GM19455 (cell line): ENCODE measurements at regions not wholly inside any gene's neighbourhood (a gene's known extent, or its start where the extent isn't known, plus 50 kb on each side); places are given as distances from the start of the nearest gene placed in this dataset.
"Not testable (repeated sequence)": the region's sequence is repeated elsewhere in the genome, so short reads cannot be mapped to it uniquely, and the experiment has no call there.

Source experiments
- ATAC-seq: cut with Tn5 transposase; IDR thresholded peaks from one replicate; pipeline ENCODE4 v1.9.1; 2021; ENCODE audit not compliant: unreplicated experiment

DNA sequence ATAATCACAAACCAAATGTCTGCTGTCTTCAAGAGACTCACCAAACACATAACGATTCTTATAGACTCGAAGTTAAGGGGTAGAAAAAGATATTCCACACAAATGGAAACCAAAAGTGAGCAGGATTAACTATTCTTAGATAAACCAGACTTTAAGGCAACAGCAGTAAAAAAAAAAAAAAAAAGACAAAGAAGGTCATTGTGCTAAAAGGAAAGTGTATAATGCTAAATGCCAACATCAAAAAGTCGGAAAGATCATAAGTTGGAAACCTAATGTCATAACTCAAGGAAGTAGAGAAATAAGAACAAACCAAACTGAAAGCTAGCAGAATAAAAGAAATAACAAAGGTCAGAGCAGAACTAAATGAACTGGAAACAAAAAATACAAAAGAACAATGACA lies 714.6 kb downstream of the SEMA5A start:
- no peak for ATAC-seq

DNA sequence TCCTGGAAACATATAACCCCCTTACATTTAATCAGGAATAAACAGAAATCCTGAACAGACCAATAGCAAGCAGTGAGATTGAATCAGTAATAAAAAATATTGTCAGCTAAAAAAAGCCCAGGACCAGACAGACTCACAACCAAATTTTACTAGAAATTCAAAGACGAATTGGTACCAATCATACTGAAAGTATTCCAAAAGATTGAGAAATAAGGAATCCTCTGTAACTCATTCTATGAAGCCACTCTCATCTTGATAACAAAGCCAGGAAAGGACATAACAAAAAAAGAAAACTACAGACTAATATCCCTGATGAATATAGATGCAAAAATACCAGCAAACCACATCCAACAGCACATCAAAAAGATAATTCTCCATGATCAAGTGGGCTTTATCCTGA lies 714.0 kb downstream of the SEMA5A start:
- ATAC-seq = no peak

DNA sequence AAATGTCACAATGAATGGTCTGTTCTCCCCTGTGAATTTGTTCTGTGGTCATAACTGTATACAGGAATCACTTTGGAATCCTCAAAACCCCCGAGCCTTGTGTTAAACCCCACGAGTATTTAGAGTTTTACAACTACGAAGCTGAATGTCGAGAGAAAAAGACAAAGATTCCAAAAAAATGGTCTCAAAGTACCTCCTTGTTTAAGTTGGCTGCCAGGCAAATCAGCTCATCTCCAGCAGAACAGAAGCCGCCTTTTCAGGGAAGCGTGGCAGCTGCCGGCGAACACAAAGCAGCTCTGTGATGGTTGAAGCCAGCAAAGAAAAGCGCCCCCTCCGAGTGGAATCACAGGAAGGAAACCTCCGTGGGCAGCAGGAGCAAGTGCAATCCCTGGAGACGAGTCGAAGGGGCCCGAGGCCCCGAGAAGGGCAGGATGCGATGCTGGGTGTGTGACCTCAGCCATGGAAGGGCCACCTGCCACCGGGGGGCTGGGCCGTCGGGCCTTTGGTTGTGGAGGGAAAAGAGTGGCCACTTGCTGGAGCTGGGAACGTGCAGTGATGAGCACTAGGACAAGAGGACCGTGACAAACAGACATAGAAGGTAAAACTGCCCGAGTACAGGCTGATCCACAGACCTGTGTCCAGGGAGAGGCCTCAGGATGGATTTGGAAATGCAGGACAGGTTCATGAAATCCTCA lies 706.4 kb downstream of the SEMA5A start:
- ATAC-seq = no peak

DNA sequence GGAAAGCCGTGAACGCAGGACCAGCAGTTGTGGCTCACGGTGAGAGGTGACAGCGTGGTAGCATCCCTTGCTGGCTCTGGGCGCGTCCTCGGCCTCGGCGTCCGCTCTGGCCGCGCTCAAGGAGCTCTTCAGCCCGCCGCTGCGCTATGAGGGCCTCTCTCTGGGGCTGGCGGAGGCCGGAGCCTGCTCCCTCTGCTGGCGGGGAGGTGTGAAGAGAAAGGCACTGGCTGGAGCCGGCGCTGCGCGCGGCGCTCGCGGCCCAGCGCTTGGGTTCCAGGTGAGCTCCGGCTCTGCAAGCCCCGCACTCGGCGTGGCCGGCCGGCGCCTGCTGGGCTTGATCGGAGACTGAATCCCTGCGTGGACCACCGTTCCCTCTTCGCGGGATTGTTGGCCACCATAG lies 705.6 kb downstream of the SEMA5A start:
- no peak for ATAC-seq

DNA sequence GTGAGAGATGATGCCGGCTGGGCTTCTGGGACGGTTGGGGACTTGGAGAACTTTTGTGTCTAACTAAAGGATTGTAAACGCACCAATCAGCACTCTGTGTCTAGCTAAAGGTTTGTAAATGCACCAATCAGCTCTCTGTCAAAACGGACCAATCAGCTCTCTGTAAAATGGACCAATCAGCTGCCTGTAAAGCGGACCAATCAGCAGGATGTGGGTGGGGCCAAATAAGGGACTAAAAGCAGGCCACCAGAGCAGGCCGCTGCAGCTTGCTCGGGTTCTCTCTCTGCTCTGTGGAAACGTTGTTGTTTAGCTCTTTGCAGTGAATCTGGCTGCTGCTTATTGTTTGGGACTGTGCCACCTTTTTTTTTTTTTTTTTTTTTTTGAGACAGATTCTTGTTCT lies 705.1 kb downstream of the SEMA5A start:
- ATAC-seq = not testable (repeated sequence)

DNA sequence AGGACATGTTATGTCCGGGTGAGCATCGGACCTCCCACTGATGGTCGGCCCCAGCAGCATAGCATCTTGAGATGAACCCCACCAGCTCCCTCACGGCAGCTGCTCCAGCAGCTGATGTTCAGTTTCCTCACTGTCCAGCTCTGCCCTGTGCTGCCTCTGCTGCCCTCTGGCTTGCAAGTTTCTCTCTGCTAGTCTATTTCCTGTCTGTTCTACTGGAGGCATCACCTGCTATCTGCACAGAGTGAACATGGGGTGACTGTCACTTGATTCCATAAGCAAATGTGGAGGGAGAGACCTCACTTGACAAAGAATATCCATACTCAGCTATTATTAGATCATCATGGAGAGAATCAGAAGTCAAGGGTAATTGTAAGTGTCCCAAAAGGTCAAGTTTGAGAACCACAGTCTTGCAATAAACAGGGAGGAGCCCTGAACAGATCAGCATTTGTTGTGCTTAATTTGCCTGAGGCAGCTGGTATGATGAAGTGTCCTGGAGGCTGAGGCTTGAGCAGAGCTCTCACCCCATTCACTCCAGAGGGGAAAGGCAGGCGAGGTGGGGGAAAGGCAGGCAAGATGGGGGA lies 702.8 kb downstream of the SEMA5A start:
- ATAC-seq = no peak

DNA sequence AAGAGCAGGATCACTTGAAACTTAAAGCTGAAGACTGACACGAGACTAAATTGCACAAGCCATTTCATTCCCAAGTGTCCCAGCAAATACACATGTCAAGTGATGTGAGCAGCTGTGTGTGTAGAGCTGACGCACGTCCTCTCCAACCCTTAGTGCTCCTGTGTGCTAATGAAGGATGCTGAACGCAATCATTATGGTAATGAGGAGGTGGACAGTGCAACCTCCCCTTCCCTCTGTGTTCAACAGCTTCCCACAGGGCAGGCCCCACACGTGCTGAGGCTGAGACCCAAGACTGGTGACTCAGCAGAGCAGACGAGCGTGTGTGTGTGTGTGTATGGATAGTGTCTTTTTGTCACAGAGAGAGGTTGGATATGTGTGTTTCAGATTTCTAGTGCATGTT lies 702.1 kb downstream of the SEMA5A start:
- ATAC-seq = no peak

DNA sequence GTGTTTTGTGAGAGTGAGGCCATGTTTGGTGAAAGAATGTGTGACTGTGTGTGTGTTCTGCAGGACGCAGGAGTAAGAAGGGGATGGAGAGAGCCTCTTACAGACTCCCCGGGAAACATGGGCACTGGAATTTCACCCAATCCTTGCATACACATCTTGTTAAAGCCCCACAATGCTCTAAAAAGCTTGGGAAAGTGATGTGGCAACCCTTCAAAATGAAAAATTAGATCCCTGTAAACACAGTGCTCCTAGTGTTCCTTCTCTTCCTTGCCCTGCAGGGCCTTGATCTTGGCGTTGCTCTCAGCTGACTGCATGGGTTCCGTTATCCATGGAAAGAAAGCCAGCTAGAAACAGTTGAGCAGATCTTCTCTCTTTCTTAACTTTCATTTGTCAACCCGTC lies 701.7 kb downstream of the SEMA5A start:
- no peak for ATAC-seq

DNA sequence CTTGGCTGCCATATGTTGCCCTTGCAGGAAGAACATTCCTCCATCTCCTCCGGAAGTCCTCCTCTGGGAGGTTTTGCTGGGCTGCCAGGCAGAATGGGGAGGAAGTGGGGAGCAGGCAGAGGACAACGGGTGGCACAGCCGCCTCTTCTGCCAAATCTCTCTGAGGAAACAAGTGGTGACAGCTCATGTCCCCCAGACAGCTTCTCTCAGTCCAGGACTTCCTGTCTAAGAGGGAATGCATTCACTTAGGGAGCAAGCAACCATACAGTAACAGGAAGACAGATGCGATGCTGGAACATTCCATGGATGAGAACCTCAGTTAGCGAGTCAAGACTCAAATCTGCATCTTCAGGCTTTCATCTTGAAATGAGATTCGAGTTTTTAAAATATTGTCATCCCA lies 701.0 kb downstream of the SEMA5A start:
- no peak for ATAC-seq

DNA sequence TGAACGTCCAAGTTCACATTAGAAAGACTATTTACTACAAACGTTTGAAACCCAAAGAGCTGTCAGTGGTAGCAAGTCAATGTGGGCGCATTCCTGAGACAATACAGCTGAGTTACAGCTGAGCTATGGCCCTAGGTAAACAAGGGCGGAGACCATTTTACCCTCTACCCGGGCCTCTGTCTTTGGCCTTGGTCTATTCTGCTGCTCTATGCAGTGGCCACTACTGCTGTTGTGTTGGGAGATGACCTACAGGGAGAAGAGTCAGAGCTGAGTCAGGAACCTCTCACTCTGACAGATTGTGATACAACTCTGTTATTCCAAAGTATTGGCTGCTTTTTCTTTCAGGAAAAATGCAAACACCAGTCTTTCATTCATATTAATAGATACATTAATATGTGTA lies 700.6 kb downstream of the SEMA5A start:
- no peak for ATAC-seq

DNA sequence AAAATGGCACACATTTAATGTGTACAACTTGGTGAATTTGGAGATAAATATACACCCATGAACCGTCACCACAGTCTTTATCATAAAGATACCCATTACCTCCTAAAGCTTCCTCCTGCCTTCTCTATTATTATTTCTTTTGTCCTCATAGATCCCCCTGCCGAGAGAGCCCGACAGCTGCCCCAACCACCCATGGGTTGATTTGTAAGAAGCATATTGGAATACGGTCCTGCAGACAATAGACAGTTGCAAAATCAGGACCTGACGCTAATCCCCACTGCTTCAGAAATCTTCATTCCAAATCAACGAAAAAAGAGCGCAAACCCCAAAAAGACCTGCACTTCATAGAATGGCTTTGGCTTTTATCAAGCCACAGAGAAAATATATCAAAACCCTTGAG lies 697.5 kb downstream of the SEMA5A start:
- no peak for ATAC-seq

DNA sequence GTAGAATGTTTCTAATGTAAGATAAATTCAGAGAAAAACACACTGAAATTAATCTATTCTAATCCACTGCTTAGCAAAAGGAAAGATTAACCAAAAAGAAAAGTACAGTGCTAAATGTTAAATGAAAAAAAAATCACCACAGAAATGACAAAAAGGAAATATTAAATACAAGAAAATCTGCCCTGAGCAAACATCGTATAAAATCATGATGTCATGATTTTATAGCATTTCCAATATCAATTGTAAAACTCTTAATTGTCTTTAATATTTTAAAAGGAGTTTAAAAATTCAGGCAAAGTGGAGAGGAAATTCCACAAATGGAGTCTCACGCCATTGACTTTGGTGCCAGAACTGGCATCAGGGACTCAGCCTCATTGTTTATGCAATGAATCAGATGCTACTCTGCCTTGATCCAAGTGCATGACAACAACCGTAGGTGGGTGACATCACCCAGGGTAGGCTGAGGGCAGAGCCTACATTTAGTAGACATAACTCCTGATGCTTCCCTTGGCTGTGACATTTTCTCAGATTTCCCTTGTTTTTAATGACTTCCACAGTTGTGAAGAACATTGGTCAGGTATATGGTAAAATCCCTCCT lies 696.8 kb downstream of the SEMA5A start:
- ATAC-seq = no peak

DNA sequence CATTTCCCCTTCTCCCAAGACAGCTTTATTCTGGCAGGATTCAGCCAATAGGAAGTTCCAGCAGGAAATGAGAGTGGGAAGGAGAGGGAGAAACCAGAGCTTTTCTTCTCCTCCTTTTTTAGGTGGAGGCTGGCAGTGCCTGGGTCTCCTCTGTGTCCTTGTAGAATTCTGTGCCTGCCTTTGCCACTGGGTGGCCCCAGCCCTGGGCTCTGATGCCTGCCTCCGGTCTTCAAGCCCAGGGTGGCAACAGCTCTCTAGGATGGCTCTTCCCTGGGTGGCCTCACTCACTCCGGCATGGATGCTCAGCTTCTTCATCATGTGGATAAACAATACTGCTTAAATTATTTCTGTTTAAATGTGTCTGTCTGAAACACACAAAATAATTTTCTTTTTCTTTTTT lies 694.8 kb downstream of the SEMA5A start:
- no peak for ATAC-seq

DNA sequence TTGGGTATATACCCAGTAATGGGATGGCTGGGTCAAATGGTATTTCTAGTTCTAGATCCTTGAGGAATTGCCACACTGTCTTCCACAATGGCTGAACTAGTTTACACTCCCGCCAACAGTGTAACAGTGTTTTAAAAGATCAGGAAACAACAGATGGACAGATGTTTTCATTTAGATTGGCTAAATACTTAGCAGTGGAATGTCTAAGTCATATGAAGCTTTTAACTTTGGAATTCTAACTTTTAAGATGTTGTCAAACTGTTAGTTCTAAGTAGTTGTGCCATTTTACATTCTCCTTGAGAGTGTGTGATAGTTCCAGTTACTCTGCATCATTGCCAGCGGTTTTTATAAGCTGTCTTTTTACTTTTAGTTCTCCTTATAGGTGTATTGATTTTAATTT lies 688.8 kb downstream of the SEMA5A start:
- no peak for ATAC-seq

DNA sequence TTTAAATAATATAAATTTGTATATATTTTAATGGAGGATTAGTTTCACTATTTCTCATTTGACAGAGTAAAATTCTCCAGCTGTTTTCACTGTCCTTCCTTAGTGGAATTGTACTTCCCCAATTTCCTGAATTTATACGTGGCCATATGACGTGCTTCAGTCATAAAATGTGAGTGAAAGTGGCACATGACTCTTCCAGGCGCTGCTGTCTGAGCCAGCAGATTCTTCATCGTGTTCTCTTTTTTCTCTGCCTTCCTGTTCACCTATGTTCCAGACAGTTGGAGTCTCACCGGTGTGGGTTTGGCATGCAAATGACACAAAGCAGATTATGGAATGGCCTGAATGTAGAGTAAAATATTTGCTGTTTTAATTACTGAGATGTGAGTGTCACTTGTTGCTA lies 684.1 kb downstream of the SEMA5A start:
- no peak for ATAC-seq

DNA sequence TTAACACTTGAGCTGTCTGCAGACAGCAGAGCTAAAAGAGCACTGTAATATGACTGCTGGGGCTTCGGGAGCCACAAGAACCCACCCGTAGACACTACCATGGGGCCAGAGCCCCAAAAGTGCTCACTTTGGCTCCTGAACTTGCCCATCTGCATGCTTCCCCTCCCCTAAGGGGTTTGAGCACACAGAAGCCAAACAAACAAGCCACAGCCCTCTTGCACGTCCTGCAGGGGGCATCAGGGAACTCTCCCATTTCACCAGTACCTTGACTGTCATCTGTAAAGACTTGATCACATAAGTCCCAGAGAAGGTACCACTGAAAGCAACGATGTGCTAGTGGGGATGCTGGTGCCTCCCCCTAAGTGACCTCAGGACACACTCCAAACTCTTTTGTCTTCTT lies 681.8 kb downstream of the SEMA5A start:
- ATAC-seq = no peak

DNA sequence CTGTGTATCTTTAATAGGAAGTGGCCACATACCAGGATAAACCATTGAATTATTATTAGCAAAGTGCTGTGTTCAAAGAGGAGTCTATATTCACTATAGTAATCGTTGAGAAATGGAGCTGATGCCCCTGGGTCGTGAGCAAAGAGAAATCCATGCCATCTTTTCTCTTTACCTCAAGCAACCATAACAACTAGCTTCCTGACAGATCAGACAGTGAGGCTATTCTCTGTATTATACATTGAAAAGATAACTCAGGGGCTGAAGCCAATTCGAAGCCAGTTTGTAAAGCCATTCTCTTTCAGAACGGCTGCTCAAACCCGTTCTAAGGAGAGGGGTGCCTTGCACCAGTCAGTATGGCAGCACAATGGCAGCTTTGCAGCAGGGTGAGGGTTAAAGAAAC lies 680.6 kb downstream of the SEMA5A start:
- ATAC-seq = no peak

DNA sequence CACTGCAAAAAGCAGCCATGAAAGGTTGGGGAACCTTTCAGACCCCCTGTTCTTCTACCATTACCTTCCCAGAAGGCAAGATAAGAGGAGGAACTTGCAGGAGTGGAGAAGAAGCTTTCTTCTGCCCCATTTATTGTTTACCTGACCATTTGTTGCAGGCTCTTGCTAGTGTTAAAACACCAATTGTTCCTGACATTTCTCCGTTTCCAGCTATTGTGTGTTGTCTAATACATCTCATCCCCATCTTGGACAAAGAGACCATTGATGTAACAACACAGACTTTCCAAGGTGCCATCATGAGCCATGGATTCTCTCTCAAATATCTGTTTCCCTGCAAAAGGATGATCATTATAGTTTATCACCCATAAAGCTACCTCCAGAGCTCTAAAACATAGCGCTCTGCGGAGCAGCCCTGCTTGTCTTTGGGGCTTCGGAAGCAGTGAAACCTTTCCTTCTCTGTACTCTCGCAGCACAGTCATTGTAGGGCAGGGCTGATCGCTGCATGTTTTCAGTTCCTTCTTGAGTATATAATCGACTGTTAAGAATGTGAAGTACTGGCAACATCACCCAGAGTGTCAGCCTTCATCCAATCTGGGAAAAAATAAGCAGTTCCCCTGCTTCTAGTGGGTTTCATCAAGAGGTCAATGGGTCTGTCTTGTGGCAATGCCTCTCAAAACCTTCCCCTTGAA lies 680.0 kb downstream of the SEMA5A start:
- ATAC-seq = no peak

DNA sequence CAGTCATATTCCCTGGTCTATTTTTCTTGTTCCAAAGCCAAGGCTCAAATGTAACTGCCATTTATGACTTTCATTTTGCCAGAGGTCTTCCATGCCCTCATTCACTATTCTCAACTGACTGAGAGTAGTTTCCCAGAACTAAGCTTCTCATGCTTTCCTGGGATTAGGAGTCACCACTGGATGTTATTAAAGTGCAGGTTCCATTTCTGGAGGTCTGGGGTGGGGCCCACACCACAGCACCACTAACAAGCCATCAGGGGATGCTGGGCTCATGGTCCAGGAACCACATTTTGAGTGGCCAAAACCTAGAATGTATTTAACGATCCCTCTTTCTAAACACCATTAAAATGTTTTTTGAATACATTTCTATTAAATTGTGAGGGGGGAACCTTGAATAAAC lies 677.6 kb downstream of the SEMA5A start:
- no peak for ATAC-seq

DNA sequence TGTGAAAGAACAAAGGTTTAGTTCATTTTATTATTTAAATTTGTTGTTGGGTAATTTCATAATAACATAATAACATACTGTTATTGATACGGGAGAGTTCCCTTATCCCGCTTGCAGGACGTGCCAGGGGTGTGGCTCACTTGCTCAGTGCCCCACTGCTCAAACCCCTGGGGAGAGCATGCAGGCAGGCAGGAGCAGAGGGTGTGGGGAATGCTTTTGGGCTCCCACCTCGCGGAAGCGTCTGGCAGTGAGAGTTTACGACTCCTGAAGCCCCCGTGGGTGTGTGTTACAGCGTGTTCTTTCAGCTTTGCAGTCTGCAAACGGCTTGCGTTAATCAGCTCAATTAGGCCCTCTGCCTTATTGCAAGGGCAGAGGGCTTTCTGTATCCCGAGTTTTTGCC lies 675.9 kb downstream of the SEMA5A start:
- ATAC-seq = no peak

DNA sequence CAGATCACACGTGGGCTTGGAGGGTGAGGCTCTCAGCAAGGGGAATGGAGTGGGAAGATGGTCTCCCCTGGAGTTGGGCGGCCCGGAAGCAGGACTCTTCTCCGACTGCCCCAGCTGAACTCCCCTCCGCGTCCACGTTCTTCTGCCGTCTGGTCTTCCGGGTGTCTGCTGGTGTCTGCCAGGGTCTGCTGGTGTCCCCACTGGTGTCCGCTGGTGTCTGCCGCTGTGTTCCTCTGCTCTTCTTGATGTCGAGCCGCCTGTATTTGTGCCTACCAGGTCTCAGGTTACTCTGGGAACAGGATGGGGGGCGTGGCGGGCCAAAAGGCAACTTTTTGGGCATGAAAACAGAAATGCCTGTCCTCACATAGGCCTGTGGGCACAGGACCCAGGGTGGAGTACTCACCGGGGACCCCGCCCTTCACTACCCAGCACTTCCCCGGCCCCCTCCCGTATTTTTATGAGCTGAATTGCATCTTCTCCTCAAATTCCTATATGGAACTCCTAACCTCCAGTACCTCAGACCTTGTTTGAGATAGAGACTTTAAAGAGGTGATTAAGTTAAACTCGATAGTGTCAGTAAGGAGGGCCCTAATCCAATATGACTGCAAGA lies 675.4 kb downstream of the SEMA5A start:
- no peak for ATAC-seq

DNA sequence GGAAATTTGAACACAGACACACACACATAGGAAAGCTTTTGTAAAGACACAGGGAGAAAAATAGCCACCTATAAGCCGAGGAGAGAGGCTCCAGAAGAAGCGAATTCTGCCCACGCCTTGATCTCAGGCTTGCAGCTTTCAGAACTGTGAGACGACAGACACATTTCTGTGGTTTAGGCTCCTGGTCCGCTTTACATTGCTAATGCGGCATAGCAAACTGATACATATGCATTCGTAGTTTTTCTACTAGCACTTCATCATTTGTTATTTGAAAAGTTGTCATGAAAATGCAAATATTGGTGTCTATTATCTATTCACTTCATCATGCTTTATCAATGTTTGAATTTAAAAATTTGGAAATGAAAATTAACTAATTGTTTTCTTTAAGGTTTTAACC lies 674.9 kb downstream of the SEMA5A start:
- no peak for ATAC-seq
